ENCODE measurements at regions not wholly inside any gene's neighbourhood (a gene's known extent, or its start where the extent isn't known, plus 50 kb on each side); places are given as distances from the start of the nearest gene placed in this dataset.
"Not testable (repeated sequence)": the region's sequence is repeated elsewhere in the genome, so short reads cannot be mapped to it uniquely, and the experiment has no call there.

DNA sequence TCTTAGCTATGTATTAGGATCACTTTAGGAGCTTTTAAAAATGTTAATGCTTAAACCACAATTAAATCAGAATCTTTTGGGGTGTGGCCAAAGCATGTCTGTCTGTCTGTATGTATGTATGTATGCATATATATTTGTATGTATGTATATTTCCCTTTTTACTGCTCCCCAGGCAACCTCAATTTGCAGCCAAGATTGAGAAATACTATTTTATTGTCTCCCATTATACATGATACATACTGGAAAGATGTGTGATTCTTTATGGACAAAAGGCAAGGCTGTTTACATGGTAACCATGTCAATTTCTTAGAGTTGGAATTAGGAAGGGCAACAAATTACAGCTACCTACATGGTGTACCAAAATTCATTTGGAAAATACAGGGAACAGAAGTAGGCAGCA lies 783.6 kb downstream of the ETS1 start:
- Mint-ChIP-seq H3K4me3 (no peak overlapping the region), H3K27me3 (peaks cover 2% of the 10 kb centered on the region), H3K9me3 (ENCODE audit: low read depth) (no peaks in the 10 kb centered on the region), H3K4me1 (no peaks in the 10 kb centered on the region), H3K27ac (no peak overlapping the region), H3K36me3 (ENCODE audit: low read depth) (no peaks in the 10 kb centered on the region)
- POLR2A ChIA-PET = no interaction called here
- no peak for ATAC-seq
- DNase-seq = no peak
- CTCF ChIA-PET = no interaction called here
- intact Hi-C loops (cut with DNase I, micrococcal nuclease) = no loop called here

DNA sequence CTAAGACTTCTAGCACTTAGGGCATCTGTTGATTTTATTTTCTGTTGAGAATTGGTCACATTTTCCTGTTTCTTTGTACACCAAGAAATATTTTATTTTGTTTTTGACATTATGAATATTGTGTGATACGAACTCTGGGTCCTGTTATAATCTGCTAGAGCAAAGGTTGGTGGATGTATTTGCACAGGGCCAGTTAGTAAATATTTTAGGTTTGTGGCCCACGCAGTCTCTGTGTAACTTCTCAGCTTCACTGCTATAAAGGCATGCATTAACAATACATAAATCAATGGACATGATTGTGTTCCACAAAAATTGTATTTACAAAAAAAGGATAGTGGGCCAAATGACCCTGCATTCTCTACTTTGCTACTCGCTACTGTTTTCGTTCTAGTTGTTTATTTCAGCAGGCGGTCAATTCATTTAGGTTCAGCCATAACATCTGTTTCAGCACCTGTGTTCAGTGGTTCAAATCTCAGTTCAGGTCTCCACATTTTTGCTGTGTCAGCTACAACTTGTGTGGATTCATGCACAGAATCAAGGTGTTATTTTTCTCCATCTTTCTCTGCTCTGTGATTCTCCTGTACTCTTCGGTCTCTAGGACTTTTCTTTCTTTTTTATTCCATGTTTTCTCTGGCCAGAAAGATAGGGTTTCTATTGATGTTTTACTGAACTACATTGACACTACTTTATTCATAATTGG lies 786.2 kb downstream of the ETS1 start:
- intact Hi-C loops (cut with DNase I, micrococcal nuclease) = no loop called here
- no peaks in the 10 kb centered on the region for H3K9me3 Mint-ChIP-seq (ENCODE audit: low read depth)
- H3K27ac Mint-ChIP-seq = no peak overlapping the region
- no peaks in the 10 kb centered on the region for H3K36me3 Mint-ChIP-seq (ENCODE audit: low read depth)
- no peak for ATAC-seq
- no peaks in the 10 kb centered on the region for H3K4me1 Mint-ChIP-seq
- no peak overlapping the region for H3K4me3 Mint-ChIP-seq
- ChIA-PET CTCF (no interaction called here), POLR2A (no interaction called here)
- H3K27me3 Mint-ChIP-seq = peaks cover 2% of the 10 kb centered on the region
- DNase-seq = no peak

DNA sequence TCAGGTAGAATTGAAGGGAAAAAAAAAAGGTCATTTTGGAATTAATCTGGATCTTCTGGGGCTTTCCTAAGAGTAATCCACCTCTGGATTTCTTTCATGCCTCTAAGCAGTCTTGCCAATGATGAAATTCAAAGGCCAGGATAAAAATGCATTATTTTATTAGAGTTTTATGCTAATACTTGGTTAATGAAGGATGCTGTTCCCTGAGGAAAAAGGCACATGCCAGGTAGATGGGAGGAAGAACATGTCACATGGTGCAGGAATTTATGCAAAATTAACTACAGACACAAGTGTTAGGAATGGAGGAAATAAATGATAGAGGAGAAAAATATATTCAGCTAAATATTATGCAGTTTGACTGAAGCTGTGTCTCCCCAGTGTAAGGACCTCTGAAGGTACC lies 792.0 kb downstream of the ETS1 start:
- ChIA-PET CTCF (no interaction called here), POLR2A (no interaction called here)
- Mint-ChIP-seq H3K4me1 (no peaks in the 10 kb centered on the region), H3K4me3 (no peak overlapping the region), H3K36me3 (ENCODE audit: low read depth) (no peaks in the 10 kb centered on the region), H3K9me3 (ENCODE audit: low read depth) (no peaks in the 10 kb centered on the region), H3K27me3 (no peaks in the 10 kb centered on the region), H3K27ac (no peak overlapping the region)
- ATAC-seq = no peak
- DNase-seq = no peak
- intact Hi-C loops (cut with DNase I, micrococcal nuclease) = no loop called here

DNA sequence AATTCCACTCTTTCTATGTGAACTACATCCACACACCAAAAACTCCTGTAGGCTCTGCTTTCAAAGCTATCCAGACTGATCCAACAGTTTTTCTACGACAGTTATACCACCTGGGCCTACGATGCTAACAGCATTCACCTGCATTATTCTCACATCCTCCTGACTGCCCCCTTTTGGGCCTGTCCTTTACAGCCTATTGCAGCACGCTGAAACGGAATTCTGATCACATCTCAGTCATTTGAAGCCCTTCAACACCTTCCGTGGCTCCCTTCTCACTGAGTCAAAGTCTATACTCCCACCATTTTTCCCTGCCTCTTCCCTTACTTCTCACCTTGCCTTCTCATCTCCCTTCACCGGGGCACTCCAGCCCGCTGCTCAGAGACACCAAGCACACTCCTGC lies 791.3 kb upstream of the KIRREL3 start:
- intact Hi-C loops (cut with DNase I, micrococcal nuclease) = no loop called here
- Mint-ChIP-seq H3K27me3 (no peaks in the 10 kb centered on the region), H3K9me3 (ENCODE audit: low read depth) (no peaks in the 10 kb centered on the region), H3K27ac (no peak overlapping the region), H3K36me3 (ENCODE audit: low read depth) (no peaks in the 10 kb centered on the region), H3K4me3 (no peak overlapping the region), H3K4me1 (no peaks in the 10 kb centered on the region)
- DNase-seq (no peak), ATAC-seq (no peak)
- ChIA-PET POLR2A (no interaction called here), CTCF (no interaction called here)

DNA sequence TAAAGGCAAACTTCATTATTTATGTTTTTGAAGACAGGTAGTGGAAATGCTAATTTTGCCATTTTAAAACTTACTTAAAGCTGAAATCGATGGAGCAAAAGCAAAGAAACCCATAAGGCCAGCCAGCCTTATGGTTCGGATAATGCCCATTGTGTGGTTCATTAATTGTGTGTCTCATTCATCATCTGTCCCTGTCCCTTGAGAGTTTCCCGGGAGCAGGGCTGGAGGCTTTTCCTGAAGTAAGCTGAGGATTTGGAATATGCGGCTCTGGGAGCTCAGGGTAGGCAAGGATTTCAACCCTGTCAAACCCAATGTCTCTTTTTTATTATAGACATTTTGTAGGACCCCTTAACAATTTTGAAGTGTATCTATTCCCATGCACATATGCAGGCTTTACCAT lies 790.0 kb upstream of the KIRREL3 start:
- Mint-ChIP-seq H3K36me3 (ENCODE audit: low read depth) (no peaks in the 10 kb centered on the region), H3K27ac (no peak overlapping the region), H3K4me3 (no peak overlapping the region), H3K9me3 (ENCODE audit: low read depth) (no peaks in the 10 kb centered on the region), H3K4me1 (no peaks in the 10 kb centered on the region), H3K27me3 (no peaks in the 10 kb centered on the region)
- intact Hi-C loops (cut with DNase I, micrococcal nuclease) = no loop called here
- POLR2A ChIA-PET = no interaction called here
- DNase-seq (no peak), ATAC-seq (no peak)
- CTCF ChIA-PET = no interaction called here

DNA sequence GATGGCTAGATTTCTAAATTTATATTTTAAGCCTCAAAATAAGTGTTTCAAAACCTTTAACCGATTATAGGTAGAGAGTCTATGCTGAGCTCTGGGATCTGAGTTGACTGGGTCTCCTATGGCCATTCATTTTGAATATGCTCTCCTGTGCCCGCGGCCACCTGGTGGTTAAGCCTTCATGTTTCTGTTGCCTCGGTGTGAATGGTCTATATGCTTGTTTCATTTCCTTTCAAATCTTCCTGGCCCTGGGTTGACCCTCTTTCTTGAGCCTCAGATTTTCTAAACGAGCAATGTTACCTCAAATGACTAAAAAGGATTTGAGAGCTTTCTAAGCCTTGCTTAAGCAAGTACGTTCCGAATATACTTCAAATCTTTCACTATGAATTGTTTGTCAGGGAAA lies 789.4 kb upstream of the KIRREL3 start:
- Mint-ChIP-seq H3K4me1 (no peaks in the 10 kb centered on the region), H3K27me3 (peaks cover 1% of the 10 kb centered on the region), H3K9me3 (ENCODE audit: low read depth) (no peaks in the 10 kb centered on the region), H3K36me3 (ENCODE audit: low read depth) (no peaks in the 10 kb centered on the region), H3K27ac (no peak overlapping the region), H3K4me3 (no peak overlapping the region)
- DNase-seq = peak; percentile 22
- intact Hi-C loops (cut with DNase I, micrococcal nuclease) = no loop called here
- ChIA-PET POLR2A (interaction anchor here (0.5 kb wide), 1 partner anchor 60 kb away, joined by 10 read pairs; no protein-coding TSS in a partner anchor), CTCF (no interaction called here)
- no peak for ATAC-seq

DNA sequence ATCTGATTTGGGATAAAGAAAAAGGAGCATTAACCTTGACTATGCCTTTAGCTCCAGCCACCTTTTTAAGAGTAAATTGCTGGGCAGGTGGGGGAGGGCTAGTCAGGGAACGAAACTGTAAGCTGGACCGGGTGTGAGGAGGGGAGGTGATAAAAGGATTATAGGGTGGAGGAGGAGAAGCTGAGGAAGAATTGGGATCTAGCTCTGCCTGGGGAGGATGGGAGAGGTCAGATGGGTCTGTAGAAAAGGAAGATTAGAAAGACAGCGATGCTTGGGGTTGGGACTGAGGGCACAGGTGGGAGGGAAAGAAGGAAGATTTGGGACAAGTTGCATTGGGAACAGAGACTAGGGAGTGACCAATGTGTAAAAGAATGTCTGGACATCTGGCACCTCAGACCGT lies 772.4 kb upstream of the KIRREL3 start:
- CTCF ChIA-PET; ATAC-seq; intact Hi-C loops (cut with DNase I, micrococcal nuclease); H3K4me3 Mint-ChIP-seq; H3K27ac Mint-ChIP-seq; H3K27me3 Mint-ChIP-seq; H3K36me3 Mint-ChIP-seq (ENCODE audit: low read depth); H3K4me1 Mint-ChIP-seq; POLR2A ChIA-PET; H3K9me3 Mint-ChIP-seq (ENCODE audit: low read depth); DNase-seq: not testable (repeated sequence)

DNA sequence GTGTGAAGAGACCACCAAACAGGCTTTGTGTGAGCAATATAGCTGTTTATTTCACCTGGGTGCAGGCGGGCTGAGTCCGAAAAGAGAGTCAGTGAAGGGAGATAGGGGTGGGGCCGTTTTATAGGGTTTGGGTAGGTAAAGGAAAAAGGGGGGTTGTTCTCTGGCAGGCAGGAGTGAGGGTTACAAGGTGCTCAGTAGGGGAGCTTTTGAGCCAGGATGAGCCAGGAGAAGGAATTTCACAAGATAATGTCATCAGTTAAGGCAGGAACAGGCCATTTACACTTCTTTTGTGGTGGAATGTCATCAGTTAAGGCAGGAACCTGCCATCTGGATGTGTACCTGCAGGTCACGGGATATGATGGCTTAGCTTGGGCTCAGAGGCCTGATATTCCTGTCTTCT lies 768.4 kb upstream of the KIRREL3 start:
- CTCF ChIA-PET; H3K4me1 Mint-ChIP-seq; DNase-seq; intact Hi-C loops (cut with DNase I, micrococcal nuclease); ATAC-seq; POLR2A ChIA-PET; H3K27me3 Mint-ChIP-seq; H3K36me3 Mint-ChIP-seq (ENCODE audit: low read depth); H3K9me3 Mint-ChIP-seq (ENCODE audit: low read depth); H3K27ac Mint-ChIP-seq; H3K4me3 Mint-ChIP-seq: not testable (repeated sequence)

DNA sequence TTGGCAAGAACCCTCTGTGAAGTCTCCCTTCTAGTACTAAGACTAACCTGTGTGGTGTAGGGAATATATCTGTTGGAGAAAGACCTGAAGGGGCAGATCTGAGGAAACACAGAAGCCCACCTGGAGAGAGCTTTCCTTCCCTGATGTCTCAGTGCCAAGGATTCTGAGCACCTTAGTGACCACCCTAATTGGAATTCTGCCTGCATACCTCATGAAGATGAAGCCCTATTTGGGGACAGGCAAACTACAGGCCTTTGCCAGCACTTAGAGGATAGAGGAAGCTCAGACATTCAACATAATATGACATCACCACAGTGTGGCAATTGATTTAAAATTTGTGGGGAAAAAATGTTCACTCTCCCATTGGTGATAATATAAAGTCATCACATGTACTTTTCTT lies 766.2 kb upstream of the KIRREL3 start:
- DNase-seq = no peak
- peaks cover 7% of the 10 kb centered on the region for H3K27me3 Mint-ChIP-seq
- no peaks in the 10 kb centered on the region for H3K9me3 Mint-ChIP-seq (ENCODE audit: low read depth)
- POLR2A ChIA-PET = no interaction called here
- ATAC-seq = no peak
- CTCF ChIA-PET = no interaction called here
- no peaks in the 10 kb centered on the region for H3K36me3 Mint-ChIP-seq (ENCODE audit: low read depth)
- no peak overlapping the region for H3K4me3 Mint-ChIP-seq
- no peaks in the 10 kb centered on the region for H3K4me1 Mint-ChIP-seq
- no peak overlapping the region for H3K27ac Mint-ChIP-seq
- intact Hi-C loops (cut with DNase I, micrococcal nuclease) = no loop called here

DNA sequence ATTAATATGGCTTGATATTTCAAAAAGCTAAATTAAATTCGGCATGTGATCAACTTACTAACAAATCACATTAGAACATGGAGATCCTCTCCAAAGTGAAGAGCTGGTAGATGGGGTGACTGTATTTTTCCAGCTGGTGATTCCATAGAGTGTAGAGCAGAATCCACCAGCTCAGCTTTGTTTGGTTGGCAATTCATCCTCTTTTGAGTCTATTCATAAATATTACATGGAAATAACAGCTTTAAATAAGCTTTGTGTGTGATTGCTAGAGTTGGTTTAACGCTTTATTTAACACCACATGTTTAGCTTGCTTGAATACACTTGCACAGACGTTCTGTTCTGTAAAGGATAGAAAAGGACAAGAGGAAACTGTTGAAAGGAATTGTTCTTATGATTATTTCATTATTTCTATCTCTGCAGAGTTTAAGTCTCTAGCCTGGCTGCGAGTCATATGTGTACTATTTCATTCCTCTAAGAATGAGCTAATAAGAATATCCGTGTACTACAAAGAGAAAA lies 738.3 kb upstream of the KIRREL3 start:
- no peaks in the 10 kb centered on the region for H3K36me3 Mint-ChIP-seq (ENCODE audit: low read depth)
- ATAC-seq (no peak), DNase-seq (no peak)
- CTCF ChIA-PET = interaction anchor here (0.8 to 1.5 kb wide), 3 partner anchors 9 to 105 kb away, joined by 3 to 4 read pairs (median 4); no protein-coding TSS in a partner anchor
- POLR2A ChIA-PET = no interaction called here
- no peak overlapping the region for H3K4me3 Mint-ChIP-seq
- peaks cover 5% of the 10 kb centered on the region for H3K27me3 Mint-ChIP-seq
- no peaks in the 10 kb centered on the region for H3K4me1 Mint-ChIP-seq
- intact Hi-C loops (cut with DNase I, micrococcal nuclease) = no loop called here
- H3K27ac Mint-ChIP-seq = no peak overlapping the region
- H3K9me3 Mint-ChIP-seq (ENCODE audit: low read depth) = no peaks in the 10 kb centered on the region

DNA sequence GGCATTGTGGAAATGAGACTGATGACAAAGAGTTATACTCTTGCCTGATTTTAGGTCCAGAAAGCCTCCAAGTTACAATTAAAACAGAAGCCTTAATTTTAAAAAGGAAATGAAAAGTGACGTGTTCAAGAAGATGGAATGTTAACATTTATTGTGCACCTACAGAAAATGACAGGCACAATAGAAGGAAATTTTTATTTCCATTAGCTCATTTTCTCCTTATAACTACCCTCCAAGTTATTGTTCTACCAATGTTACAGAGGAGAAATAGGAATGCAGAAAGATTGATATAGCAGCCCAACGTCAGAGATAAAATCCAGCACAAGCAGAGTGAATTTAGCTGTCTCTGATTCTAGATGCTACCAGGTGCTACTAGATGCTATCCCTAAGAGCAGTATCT lies 736.9 kb upstream of the KIRREL3 start:
- no peak for DNase-seq
- CTCF ChIA-PET = no interaction called here
- Mint-ChIP-seq H3K27me3 (peaks cover 5% of the 10 kb centered on the region), H3K9me3 (ENCODE audit: low read depth) (no peaks in the 10 kb centered on the region), H3K4me3 (no peak overlapping the region), H3K36me3 (ENCODE audit: low read depth) (no peaks in the 10 kb centered on the region), H3K27ac (no peak overlapping the region), H3K4me1 (no peaks in the 10 kb centered on the region)
- no peak for ATAC-seq
- intact Hi-C loops (cut with DNase I, micrococcal nuclease) = no loop called here
- POLR2A ChIA-PET = no interaction called here

DNA sequence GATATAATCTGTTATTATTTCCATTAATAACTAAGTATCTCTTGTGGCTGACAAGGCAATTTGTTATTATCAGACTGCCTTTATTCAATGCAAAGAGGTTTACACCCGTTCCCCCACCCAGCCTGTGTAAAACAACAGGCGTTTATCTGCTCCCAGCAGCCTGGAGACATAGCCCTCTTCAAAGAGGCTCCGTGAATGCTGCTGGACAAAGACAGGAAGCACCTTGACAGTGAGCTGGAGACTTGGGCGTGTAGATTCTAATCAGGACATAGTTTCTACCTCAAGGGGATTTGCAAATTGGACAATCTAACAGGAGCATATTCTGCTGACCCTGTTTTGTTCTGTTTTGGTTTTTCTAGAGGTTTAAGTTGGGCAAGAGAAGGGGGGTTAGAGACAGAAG lies 733.0 kb upstream of the KIRREL3 start:
- ChIA-PET CTCF (no interaction called here), POLR2A (no interaction called here)
- Mint-ChIP-seq H3K36me3 (ENCODE audit: low read depth) (no peaks in the 10 kb centered on the region), H3K4me1 (no peaks in the 10 kb centered on the region), H3K4me3 (no peak overlapping the region), H3K27ac (no peak overlapping the region), H3K27me3 (peaks cover 5% of the 10 kb centered on the region), H3K9me3 (ENCODE audit: low read depth) (no peaks in the 10 kb centered on the region)
- DNase-seq (no peak), ATAC-seq (no peak)
- intact Hi-C loops (cut with DNase I, micrococcal nuclease) = no loop called here

DNA sequence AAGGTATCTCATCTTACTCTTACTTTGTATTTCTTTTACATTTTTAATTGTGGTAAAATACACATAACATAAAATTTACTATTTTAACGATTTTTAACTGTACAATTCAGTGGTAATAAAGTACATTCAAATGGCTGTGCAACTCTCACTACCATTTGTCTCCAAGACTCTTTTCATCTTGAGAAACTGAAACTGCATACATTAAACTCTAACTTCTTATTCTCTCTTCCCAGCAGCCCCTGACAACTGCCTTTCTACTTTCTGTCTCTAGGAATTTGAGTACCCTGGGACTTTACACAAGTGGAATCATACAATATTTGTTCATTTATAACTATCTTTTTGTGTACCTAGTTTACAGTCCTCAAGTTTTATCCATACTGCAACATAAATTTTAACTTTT lies 725.8 kb upstream of the KIRREL3 start:
- intact Hi-C loops (cut with DNase I, micrococcal nuclease) = no loop called here
- no peak for ATAC-seq
- no peaks in the 10 kb centered on the region for H3K4me1 Mint-ChIP-seq
- CTCF ChIA-PET = interaction anchor here (1.1 kb wide), 1 partner anchor 117 kb away, joined by 3 read pairs; no protein-coding TSS in a partner anchor
- no peaks in the 10 kb centered on the region for H3K27me3 Mint-ChIP-seq
- no peak overlapping the region for H3K27ac Mint-ChIP-seq
- no peaks in the 10 kb centered on the region for H3K9me3 Mint-ChIP-seq (ENCODE audit: low read depth)
- POLR2A ChIA-PET = no interaction called here
- no peak overlapping the region for H3K4me3 Mint-ChIP-seq
- no peak for DNase-seq
- H3K36me3 Mint-ChIP-seq (ENCODE audit: low read depth) = no peaks in the 10 kb centered on the region
